GM18499 (cell line): ENCODE measurements at regions not wholly inside any gene's neighbourhood (a gene's known extent, or its start where the extent isn't known, plus 50 kb on each side); places are given as distances from the start of the nearest gene placed in this dataset.

Experiments used
- ATAC-seq: cut with Tn5 transposase; IDR thresholded peaks from one replicate; pipeline ENCODE4 v1.9.1; 2021; ENCODE audit warnings: moderate number of reproducible peaks; ENCODE audit not compliant: insufficient read depth, unreplicated experiment

GRCh38 chr14:71703477-71703876, 228.8 kb upstream of the RGS6 start:
- no peak for ATAC-seq

GRCh38 chr14:71704210-71704609, 228.0 kb upstream of the RGS6 start:
- no peak for ATAC-seq

- no peak for ATAC-seq
Observed at GRCh38 chr14:71705460-71705859, 226.8 kb upstream of the RGS6 start.

- no peak for ATAC-seq
Observed at GRCh38 chr14:71709076-71709475, 223.2 kb upstream of the RGS6 start.

DNA sequence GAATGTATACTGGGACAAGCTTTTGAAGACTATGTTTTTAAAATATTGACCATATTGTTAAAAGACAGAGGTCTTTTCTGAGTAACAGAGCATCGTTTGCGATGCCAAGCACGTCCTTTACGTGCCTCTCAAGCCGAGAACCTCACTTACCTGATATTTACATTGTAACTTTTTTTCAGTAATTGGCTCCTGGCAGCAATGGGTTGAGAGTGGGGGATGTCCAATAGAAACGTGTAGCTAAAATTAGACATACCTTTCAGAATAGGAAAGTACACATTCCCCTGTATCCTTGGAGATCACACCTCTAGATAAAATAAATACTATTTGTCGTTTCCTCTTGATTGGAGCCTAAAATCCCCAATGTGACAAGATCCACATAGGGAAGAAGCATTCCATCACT, 222.2 kb upstream of the RGS6 start:
- no peak for ATAC-seq

- no peak for ATAC-seq
Observed at GRCh38 chr14:71711125-71711524, 221.1 kb upstream of the RGS6 start.

DNA sequence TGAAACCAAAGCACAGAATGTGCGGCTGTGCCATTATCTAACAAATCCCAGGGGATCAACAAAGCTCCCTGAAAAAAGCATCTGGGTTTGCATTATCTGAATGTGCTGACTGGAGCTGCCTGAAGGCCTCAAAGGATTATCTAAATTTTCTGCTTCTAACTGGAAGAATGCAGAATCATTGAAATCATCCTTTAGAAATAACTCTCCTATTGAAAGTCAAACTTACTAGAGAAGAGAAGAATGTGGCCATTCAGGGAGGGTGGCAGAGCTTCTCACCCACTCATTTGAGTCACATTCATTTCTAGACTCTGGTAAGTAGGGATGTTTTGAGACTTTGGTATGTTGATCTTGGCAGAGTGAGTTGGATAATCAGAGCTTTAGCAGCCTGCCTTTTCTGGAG, 220.6 kb upstream of the RGS6 start:
- ATAC-seq, result no peak

- no peak for ATAC-seq
Observed at GRCh38 chr14:71712478-71712877, 219.8 kb upstream of the RGS6 start.

- ATAC-seq, result no peak
Observed at GRCh38 chr14:71713016-71713415, 219.2 kb upstream of the RGS6 start.

GRCh38 chr14:71713451-71713850, 218.8 kb upstream of the RGS6 start:
- no peak for ATAC-seq

DNA sequence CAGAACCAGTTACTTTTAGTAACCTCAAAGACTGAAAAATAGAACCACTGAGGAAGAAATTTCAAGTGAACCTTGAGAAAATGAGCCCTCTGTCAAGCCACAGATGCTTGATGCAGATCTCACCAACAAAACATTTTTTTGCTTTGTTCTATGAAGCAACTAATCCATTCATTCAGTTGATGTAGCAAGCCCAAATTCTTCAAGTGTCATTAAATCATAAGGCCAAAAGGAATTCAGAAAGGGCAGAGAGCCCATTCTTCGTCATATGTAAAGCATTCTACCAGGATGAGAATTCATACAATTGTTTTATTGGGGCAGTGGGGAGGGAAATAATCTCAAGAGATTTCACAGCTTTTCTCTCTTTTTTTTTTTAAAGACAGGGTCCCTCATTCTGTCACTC, 218.0 kb upstream of the RGS6 start:
- no peak for ATAC-seq

- ATAC-seq, result no peak
Observed at GRCh38 chr14:71716041-71716772, 216.0 kb upstream of the RGS6 start.

DNA sequence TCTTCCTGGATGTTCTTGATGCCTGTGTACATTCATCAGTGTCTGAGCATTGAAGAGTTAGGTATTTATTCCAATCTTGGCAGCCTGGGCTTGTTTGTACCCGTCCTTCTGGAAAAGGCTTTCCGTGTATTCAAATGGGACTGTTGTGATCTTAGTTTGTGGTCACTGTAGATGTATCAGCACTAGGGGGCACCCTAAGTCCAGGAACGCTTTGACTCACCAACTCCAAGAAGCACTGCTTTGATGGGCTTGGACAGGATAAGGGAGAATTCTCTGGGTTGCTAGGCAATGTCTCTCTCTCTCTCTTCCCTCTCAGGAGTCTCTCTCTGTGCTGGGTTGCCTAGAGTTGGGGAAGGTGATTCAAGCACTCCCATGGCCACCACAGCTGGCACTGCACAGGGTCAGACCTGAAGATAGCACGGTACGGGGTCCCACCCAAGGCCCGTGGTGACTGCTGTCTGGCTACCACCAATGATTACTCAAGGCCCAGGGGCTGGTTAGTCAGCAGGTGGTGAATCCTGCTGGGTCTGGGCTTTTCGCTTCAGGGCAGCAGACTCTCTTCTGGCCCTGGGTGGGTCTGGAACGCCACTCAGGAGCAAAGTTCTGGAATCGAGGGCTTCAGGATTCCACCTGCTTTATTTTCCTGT, 211.1 kb upstream of the RGS6 start:
- no peak for ATAC-seq

DNA sequence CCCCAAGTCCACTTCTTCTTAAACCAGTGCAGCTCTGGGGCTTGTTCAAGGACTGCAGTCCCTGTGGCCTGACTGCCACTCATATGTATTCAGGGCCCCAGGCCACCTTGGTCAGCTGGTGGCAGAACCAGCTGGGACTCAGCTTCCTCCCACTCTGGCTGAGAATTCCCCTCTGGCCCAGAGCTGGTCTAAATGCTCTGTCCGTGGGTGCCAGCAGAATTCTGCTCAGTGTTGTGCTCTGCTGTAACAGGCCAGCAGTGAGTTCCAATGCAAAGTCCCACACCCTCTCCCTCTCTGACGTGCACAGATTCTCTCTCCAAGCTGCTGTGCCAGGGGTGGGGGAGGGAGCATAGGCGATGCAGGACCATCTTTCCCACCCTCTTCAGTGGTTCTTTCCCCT, 210.4 kb upstream of the RGS6 start:
- no peak for ATAC-seq

- no peak for ATAC-seq
Observed at GRCh38 chr14:71722885-71723284, 209.3 kb upstream of the RGS6 start.

- ATAC-seq, result no peak
Observed at GRCh38 chr14:71725922-71726579, 206.2 kb upstream of the RGS6 start.

GRCh38 chr14:71726580-71727021, 205.6 kb upstream of the RGS6 start:
- no peak for ATAC-seq

DNA sequence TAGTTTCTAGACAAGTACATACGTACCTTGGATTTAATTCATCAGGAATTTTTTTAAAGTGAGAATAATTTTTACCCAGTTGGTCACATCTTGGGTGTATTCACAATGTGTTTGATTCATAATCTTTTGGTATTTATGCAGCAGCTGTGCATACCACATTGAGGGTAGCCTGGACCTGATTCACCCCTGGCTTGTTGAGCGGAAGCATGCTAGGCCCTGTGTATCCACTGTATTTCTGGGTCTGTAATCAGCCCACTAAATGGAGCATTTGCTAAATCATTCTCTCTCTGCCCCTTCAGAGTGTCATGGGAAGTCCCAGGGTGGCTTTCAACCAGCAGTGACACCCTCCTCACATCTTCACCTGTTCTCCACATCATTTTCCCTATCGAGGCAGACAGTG, 203.8 kb upstream of the RGS6 start:
- no peak for ATAC-seq

DNA sequence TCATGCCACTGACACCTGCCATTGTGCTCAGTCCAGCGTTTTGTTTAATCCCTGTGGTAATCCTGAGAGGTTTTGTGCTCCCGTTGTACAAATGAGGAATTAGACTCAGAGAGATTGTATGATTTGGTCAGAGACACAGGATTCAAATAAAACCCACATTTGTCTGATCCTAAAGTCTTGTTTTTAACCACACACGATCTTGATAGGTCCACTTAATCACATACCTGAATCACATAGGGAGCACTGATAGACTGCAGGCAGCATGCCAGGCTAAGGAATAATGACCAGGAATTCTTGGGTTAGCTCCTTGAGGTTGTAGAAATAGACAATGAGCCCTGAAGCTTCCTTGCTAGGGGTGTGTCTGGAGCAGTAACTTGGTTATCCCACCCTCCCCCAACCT, 202.6 kb upstream of the RGS6 start:
- no peak for ATAC-seq

- no peak for ATAC-seq
Observed at GRCh38 chr14:71730471-71730870, 201.8 kb upstream of the RGS6 start.

DNA sequence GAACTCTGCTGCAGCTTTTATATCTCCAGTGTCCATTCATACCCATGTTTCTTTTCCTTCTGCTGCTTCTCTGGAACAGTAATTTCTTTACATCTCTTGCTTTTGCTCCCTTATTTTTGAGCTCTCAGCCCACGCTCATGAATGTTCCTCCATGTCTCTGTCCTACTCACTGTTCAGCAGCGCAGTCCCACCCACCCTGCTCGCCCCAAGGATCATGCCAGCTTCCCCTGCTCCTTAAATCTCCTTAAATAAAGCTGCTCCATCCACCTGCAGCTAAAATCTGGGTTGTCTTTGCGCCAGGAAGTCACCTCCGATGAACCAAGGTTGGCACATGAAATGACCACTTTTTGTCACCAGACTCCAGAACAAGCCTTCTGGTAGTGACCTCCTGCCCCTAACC, 201.1 kb upstream of the RGS6 start:
- ATAC-seq, result no peak
